ENCODE measurements at regions not wholly inside any gene's neighbourhood (a gene's known extent, or its start where the extent isn't known, plus 50 kb on each side); places are given as distances from the start of the nearest gene placed in this dataset.

DNA sequence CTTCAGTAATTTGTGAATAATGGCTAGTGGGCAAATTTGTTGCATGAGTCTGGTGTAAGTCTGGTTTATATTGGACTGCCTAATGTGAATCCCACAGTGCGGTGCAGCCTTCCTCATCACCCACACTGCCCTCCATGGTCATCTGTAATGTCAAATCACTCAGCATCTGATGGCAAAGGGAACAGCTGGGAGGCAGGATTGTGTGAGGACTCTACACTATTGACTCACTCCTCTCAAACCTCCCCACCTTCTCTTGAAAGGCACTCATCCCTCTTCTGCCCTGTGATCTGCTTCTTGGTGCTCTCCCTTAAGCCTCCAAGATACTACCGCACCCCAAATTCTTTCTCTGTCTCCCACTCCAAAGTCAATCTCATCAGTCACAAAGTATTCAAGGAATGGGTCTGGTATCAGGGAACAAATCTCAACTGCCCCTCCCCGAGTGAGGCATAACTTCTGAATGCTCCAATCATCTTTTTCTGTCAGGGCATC, 146.0 kb upstream of the BEND6 start:
- Histone ChIP-seq H3K36me3 (ENCODE audit: control insufficient read depth, low read length) (no peaks in the 10 kb centered on the region), H3K4me2 (ENCODE audit: low read length) (peak overlapping the region; percentile 44), H3K27me3 (ENCODE audit: control insufficient read depth, low read length) (no peaks in the 10 kb centered on the region), H3K79me2 (ENCODE audit: control insufficient read depth, low read length) (peaks cover 59% of the 10 kb centered on the region), H3K9me3 (ENCODE audit: control insufficient read depth, insufficient read depth, low read length) (no peaks in the 10 kb centered on the region), H3K9me2 (replicated peaks; ENCODE audit: control insufficient read depth, low read length) (no peaks in the 10 kb centered on the region), H3F3A (ENCODE audit: control insufficient read depth, insufficient read depth) (no peaks in the 10 kb centered on the region), H4K20me1 (ENCODE audit: control insufficient read depth, insufficient read depth, low read depth, low read length) (no peaks in the 10 kb centered on the region), H3K27ac (ENCODE audit: low read depth, low read length) (no peak overlapping the region), H3K4me3 (ENCODE audit: low read length) (peak overlapping the region; percentile 16; the same call in 1 of the 2 replicates), H3K4me1 (ENCODE audit: control insufficient read depth, low read length) (peaks cover 32% of the 10 kb centered on the region)
- TF ChIP-seq EZH2phosphoT487 (IDR thresholded peaks at IDR 0.05; ENCODE audit: borderline replicate concordance, low read length) (no peak), CTCF (IDR thresholded peaks at IDR 0.05; ENCODE audit: low read depth, low read length, poor library complexity, severe bottlenecking) (no peak)

GRCh38 chr6:56807989-56808337, 146.9 kb upstream of the BEND6 start:
- Histone ChIP-seq H3K79me2 (ENCODE audit: control insufficient read depth, low read length) (peaks cover 61% of the 10 kb centered on the region), H3K4me2 (ENCODE audit: low read length) (no peak overlapping the region)

GRCh38 chr6:56807326-56807988, 147.4 kb upstream of the BEND6 start:
- Histone ChIP-seq H3K9me3 (ENCODE audit: control insufficient read depth, insufficient read depth, low read length) (no peaks in the 10 kb centered on the region), H3K4me2 (ENCODE audit: low read length) (no peak overlapping the region), H4K20me1 (ENCODE audit: control insufficient read depth, insufficient read depth, low read depth, low read length) (no peaks in the 10 kb centered on the region), H3K4me1 (ENCODE audit: control insufficient read depth, low read length) (peaks cover 25% of the 10 kb centered on the region), H3K79me2 (ENCODE audit: control insufficient read depth, low read length) (peaks cover 65% of the 10 kb centered on the region), H3F3A (ENCODE audit: control insufficient read depth, insufficient read depth) (no peaks in the 10 kb centered on the region), H3K27me3 (ENCODE audit: control insufficient read depth, low read length) (no peaks in the 10 kb centered on the region), H3K4me3 (ENCODE audit: low read length) (no peak overlapping the region), H3K27ac (ENCODE audit: low read depth, low read length) (no peak overlapping the region), H3K36me3 (ENCODE audit: control insufficient read depth, low read length) (no peaks in the 10 kb centered on the region), H3K9me2 (replicated peaks; ENCODE audit: control insufficient read depth, low read length) (no peaks in the 10 kb centered on the region)
- TF ChIP-seq EZH2phosphoT487 (IDR thresholded peaks at IDR 0.05; ENCODE audit: borderline replicate concordance, low read length) (no peak), CTCF (IDR thresholded peaks at IDR 0.05; ENCODE audit: low read depth, low read length, poor library complexity, severe bottlenecking) (no peak)

More at GRCh38 chr6:56807989-56808337, 146.9 kb upstream of the BEND6 start:
- H3F3A ChIP-seq (ENCODE audit: control insufficient read depth, insufficient read depth) = no peaks in the 10 kb centered on the region
- no peaks in the 10 kb centered on the region for H3K9me3 ChIP-seq (ENCODE audit: control insufficient read depth, insufficient read depth, low read length)
- H3K9me2 ChIP-seq (replicated peaks; ENCODE audit: control insufficient read depth, low read length) = no peaks in the 10 kb centered on the region
- no peaks in the 10 kb centered on the region for H3K27me3 ChIP-seq (ENCODE audit: control insufficient read depth, low read length)
- peaks cover 28% of the 10 kb centered on the region for H3K4me1 ChIP-seq (ENCODE audit: control insufficient read depth, low read length)
- no peaks in the 10 kb centered on the region for H3K36me3 ChIP-seq (ENCODE audit: control insufficient read depth, low read length)
- no peaks in the 10 kb centered on the region for H4K20me1 ChIP-seq (ENCODE audit: control insufficient read depth, insufficient read depth, low read depth, low read length)
- no peak overlapping the region for H3K4me3 ChIP-seq (ENCODE audit: low read length)
- H3K27ac ChIP-seq (ENCODE audit: low read depth, low read length) = no peak overlapping the region
- TF ChIP-seq EZH2phosphoT487 (IDR thresholded peaks at IDR 0.05; ENCODE audit: borderline replicate concordance, low read length) (no peak), CTCF (IDR thresholded peaks at IDR 0.05; ENCODE audit: low read depth, low read length, poor library complexity, severe bottlenecking) (no peak)

Data from DOHH2 (cell line).